SK-N-SH treated with all-trans-retinoic acid at 6 μM for 48 hours (cell line): ENCODE measurements at regions not wholly inside any gene's neighbourhood (a gene's known extent, or its start where the extent isn't known, plus 50 kb on each side); places are given as distances from the start of the nearest gene placed in this dataset.
A peak's percentile ranks its signal among the peaks of the same experiment; 100 is the strongest.

Experiments used
- ATAC-seq: fragments of 200-7000 bp; cut with Tn5 transposase; 3 replicates; pipeline ENCODE4 v1.9.1; 2020; ENCODE audit warnings: mild to moderate bottlenecking, moderate library complexity
- ARNTL ChIP-seq: fragments of 450-650 bp; formaldehyde crosslinking; IDR thresholded peaks from 2 replicates; pipeline ENCODE4 v1.5.0; 2020; ENCODE audit warnings: low read depth, mild to moderate bottlenecking, moderate library complexity, borderline replicate concordance
- BACH2 ChIP-seq: fragments of 250-450 bp; sonication (Bioruptor Pico); IDR thresholded peaks from 2 replicates; pipeline ENCODE4 v1.9.0; 2021; ENCODE audit warnings: mild to moderate bottlenecking, borderline replicate concordance
- CSDC2 ChIP-seq: fragments of 250-450 bp; sonication (Bioruptor Pico); IDR thresholded peaks from 2 replicates; pipeline ENCODE4 v1.5.0; 2020; ENCODE audit warnings: mild to moderate bottlenecking, moderate library complexity
- ESRRG ChIP-seq: fragments of 250-450 bp; sonication (Bioruptor Pico); IDR thresholded peaks from 2 replicates; pipeline ENCODE4 v1.6.1; 2021; ENCODE audit warnings: mild to moderate bottlenecking
- GLIS3 ChIP-seq: fragments of 250-450 bp; sonication (Bioruptor Pico); IDR thresholded peaks from 2 replicates; pipeline ENCODE4 v1.5.0; 2020; ENCODE audit warnings: mild to moderate bottlenecking, moderate library complexity
- OSR1 ChIP-seq: fragments of 250-450 bp; sonication (Bioruptor Pico); IDR thresholded peaks from 2 replicates; pipeline ENCODE4 v1.8.0; 2022; ENCODE audit warnings: moderate library complexity, mild to moderate bottlenecking, inconsistent platforms
- PPARA ChIP-seq: fragments of 250-450 bp; sonication (Bioruptor Pico); IDR thresholded peaks from 2 replicates; pipeline ENCODE4 v1.5.0; 2020; ENCODE audit warnings: mild to moderate bottlenecking, borderline replicate concordance
- RARB ChIP-seq: fragments of 250-450 bp; sonication (Bioruptor Pico); IDR thresholded peaks from 2 replicates; pipeline ENCODE4 v1.8.0; 2021; ENCODE audit warnings: mild to moderate bottlenecking, moderate library complexity
- SNAI2 ChIP-seq: fragments of 250-450 bp; sonication (Bioruptor Pico); IDR thresholded peaks from 2 replicates; pipeline ENCODE4 v1.5.0; 2020; ENCODE audit warnings: mild to moderate bottlenecking, moderate library complexity
- TCF4 ChIP-seq: fragments of 250-450 bp; sonication (Bioruptor Pico); IDR thresholded peaks from 2 replicates; pipeline ENCODE4 v1.8.0; 2021; ENCODE audit warnings: mild to moderate bottlenecking, moderate library complexity, borderline replicate concordance
- TOX ChIP-seq: fragments of 250-450 bp; sonication (Bioruptor Pico); IDR thresholded peaks from 2 replicates; pipeline ENCODE4 v1.8.0; 2021; ENCODE audit warnings: mild to moderate bottlenecking, moderate library complexity, borderline replicate concordance
- ZC3H10 ChIP-seq: fragments of 250-450 bp; sonication (Bioruptor Pico); IDR thresholded peaks from 2 replicates; pipeline ENCODE4 v1.5.1; 2021; ENCODE audit warnings: mild to moderate bottlenecking, moderate library complexity
- ZFP3 ChIP-seq: fragments of 250-450 bp; sonication (Bioruptor Pico); IDR thresholded peaks from 2 replicates; pipeline ENCODE4 v1.5.0; 2020; ENCODE audit warnings: mild to moderate bottlenecking, moderate library complexity
- ZFP30 ChIP-seq: fragments of 450-650 bp; formaldehyde crosslinking; IDR thresholded peaks from 2 replicates; pipeline ENCODE4 v1.5.0; 2022; ENCODE audit warnings: mild to moderate bottlenecking, moderate library complexity
- ZNF565 ChIP-seq: fragments of 450-650 bp; formaldehyde crosslinking; conservative IDR thresholded peaks from 2 replicates; pipeline ENCODE4 v1.5.0; 2020; ENCODE audit warnings: low read depth, mild to moderate bottlenecking, moderate library complexity
- ZNF70 ChIP-seq: fragments of 450-650 bp; formaldehyde crosslinking; IDR thresholded peaks from 2 replicates; pipeline ENCODE4 v1.5.0; 2020; ENCODE audit warnings: mild to moderate bottlenecking, moderate library complexity
- ZNF8 ChIP-seq: fragments of 450-650 bp; formaldehyde crosslinking; IDR thresholded peaks from 2 replicates; pipeline ENCODE4 v1.5.0; 2020; ENCODE audit warnings: mild to moderate bottlenecking, moderate library complexity
- TF ChIP-seq, protein P1 (sequence below): fragments of 250-450 bp; sonication (Bioruptor Pico); IDR thresholded peaks from 2 replicates; pipeline ENCODE4 v1.5.1; 2020; ENCODE audit warnings: low read depth, mild to moderate bottlenecking, moderate library complexity
- TF ChIP-seq, protein P2 (sequence below): fragments of 250-450 bp; sonication (Bioruptor Pico); IDR thresholded peaks from 2 replicates; pipeline ENCODE4 v1.8.0; 2020; ENCODE audit warnings: mild to moderate bottlenecking, moderate library complexity, borderline replicate concordance
- TF ChIP-seq, protein P3 (sequence below): fragments of 250-450 bp; sonication (Bioruptor Pico); IDR thresholded peaks from 2 replicates; pipeline ENCODE4 v1.5.1; 2021; ENCODE audit warnings: mild to moderate bottlenecking, moderate library complexity
- TF ChIP-seq, protein P4 (sequence below): fragments of 250-450 bp; sonication (Bioruptor Pico); IDR thresholded peaks from 2 replicates; pipeline ENCODE4 v1.5.0; 2020; ENCODE audit warnings: mild to moderate bottlenecking, moderate library complexity

DNA sequence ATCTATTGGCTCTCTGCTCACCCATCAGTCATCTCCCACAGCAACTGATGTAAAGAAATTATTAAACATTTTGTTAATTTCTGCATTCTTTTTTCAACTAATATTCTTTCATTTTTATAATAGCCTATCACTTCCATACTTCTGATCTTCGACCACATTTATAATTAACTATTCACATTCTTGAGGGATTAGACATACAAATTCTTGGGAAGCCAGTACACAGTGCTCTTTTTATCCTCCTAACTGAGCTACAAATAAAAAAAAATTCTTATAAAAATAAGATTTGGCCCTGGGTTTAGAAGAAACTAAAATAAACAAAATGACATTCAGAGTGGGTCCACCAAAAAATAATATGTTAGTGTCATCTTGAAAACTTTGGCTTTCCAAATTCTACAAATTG is 103.7 kb upstream of the ITGA1 start:
- TF ChIP-seq, protein P1, sequence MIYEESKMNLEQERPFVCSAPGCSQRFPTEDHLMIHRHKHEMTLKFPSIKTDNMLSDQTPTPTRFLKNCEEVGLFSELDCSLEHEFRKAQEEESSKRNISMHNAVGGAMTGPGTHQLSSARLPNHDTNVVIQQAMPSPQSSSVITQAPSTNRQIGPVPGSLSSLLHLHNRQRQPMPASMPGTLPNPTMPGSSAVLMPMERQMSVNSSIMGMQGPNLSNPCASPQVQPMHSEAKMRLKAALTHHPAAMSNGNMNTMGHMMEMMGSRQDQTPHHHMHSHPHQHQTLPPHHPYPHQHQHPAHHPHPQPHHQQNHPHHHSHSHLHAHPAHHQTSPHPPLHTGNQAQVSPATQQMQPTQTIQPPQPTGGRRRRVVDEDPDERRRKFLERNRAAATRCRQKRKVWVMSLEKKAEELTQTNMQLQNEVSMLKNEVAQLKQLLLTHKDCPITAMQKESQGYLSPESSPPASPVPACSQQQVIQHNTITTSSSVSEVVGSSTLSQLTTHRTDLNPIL (CRISPR knock-in tag): no peak
- no peak for TF ChIP-seq OSR1
- TF ChIP-seq, protein P2, sequence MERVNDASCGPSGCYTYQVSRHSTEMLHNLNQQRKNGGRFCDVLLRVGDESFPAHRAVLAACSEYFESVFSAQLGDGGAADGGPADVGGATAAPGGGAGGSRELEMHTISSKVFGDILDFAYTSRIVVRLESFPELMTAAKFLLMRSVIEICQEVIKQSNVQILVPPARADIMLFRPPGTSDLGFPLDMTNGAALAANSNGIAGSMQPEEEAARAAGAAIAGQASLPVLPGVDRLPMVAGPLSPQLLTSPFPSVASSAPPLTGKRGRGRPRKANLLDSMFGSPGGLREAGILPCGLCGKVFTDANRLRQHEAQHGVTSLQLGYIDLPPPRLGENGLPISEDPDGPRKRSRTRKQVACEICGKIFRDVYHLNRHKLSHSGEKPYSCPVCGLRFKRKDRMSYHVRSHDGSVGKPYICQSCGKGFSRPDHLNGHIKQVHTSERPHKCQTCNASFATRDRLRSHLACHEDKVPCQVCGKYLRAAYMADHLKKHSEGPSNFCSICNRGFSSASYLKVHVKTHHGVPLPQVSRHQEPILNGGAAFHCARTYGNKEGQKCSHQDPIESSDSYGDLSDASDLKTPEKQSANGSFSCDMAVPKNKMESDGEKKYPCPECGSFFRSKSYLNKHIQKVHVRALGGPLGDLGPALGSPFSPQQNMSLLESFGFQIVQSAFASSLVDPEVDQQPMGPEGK: no peak
- TF ChIP-seq TOX: no peak
- no peak for TF ChIP-seq TCF4 (CRISPR knock-in tag)
- TF ChIP-seq, protein P3, sequence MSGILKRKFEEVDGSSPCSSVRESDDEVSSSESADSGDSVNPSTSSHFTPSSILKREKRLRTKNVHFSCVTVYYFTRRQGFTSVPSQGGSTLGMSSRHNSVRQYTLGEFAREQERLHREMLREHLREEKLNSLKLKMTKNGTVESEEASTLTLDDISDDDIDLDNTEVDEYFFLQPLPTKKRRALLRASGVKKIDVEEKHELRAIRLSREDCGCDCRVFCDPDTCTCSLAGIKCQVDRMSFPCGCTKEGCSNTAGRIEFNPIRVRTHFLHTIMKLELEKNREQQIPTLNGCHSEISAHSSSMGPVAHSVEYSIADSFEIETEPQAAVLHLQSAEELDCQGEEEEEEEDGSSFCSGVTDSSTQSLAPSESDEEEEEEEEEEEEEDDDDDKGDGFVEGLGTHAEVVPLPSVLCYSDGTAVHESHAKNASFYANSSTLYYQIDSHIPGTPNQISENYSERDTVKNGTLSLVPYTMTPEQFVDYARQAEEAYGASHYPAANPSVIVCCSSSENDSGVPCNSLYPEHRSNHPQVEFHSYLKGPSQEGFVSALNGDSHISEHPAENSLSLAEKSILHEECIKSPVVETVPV (CRISPR knock-in tag): no peak
- TF ChIP-seq SNAI2 (CRISPR knock-in tag): no peak
- TF ChIP-seq CSDC2 (CRISPR knock-in tag): no peak
- ATAC-seq: peak; percentile 44; the same call in 1 of the 3 replicates

DNA sequence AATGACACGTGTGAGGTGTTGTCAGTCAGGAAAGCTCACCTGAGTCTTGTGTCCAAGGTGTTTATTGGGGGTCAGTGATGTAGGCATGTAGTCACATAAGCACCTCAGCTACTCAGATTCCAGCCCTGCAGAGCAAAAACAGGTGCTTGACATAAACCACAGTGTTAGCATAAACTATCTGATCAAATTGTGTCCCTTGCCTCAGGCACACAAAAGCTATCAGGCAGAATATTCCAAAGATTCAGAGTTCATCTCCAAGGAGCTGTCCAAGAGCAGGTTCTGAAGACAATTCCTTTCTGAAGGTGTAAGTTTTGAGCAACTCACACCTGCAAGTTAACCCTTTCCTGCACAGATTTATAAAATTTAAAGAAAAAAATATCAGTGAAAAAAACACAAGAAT is 102.2 kb upstream of the ITGA1 start:
- no peak for TF ChIP-seq PPARA (CRISPR knock-in tag)
- no peak for ATAC-seq

DNA sequence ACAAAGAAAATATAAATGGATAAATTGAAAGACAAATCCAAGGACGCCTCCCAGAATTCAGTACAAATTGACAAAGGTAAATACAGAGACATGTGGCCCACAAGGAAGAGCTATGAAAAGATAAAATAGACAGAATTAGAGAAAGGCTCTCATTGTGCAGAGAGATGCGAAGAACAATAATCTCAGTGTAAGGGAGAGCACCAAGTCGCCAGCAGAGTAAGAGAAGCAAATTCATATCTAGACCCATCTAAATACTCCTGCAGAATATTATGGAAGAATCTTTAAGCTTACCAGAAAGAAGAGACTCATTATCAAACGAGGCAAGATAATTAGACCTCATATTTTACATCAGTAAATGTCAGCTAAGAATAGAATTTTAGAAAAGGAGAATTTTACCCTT is 101.7 kb upstream of the ITGA1 start:
- ATAC-seq: no peak
- no peak for TF ChIP-seq ZNF565 (CRISPR knock-in tag)
- TF ChIP-seq PPARA (CRISPR knock-in tag): no peak
- TF ChIP-seq, protein P2: no peak
- no peak for TF ChIP-seq ESRRG
- TF ChIP-seq, protein P1 (CRISPR knock-in tag): no peak
- TF ChIP-seq ZNF8 (CRISPR knock-in tag): no peak
- TF ChIP-seq TCF4 (CRISPR knock-in tag): no peak
- TF ChIP-seq ZFP30 (CRISPR knock-in tag): no peak
- TF ChIP-seq ZFP3: no peak
- no peak for TF ChIP-seq ZC3H10 (CRISPR knock-in tag)
- TF ChIP-seq ARNTL: no peak
- no peak for TF ChIP-seq OSR1
- TF ChIP-seq BACH2 (CRISPR knock-in tag): no peak
- TF ChIP-seq, protein P3 (CRISPR knock-in tag): no peak
- no peak for TF ChIP-seq TOX
- TF ChIP-seq RARB (CRISPR knock-in tag): no peak
- no peak for TF ChIP-seq GLIS3
- TF ChIP-seq ZNF70 (CRISPR knock-in tag): no peak
- TF ChIP-seq, protein P4, sequence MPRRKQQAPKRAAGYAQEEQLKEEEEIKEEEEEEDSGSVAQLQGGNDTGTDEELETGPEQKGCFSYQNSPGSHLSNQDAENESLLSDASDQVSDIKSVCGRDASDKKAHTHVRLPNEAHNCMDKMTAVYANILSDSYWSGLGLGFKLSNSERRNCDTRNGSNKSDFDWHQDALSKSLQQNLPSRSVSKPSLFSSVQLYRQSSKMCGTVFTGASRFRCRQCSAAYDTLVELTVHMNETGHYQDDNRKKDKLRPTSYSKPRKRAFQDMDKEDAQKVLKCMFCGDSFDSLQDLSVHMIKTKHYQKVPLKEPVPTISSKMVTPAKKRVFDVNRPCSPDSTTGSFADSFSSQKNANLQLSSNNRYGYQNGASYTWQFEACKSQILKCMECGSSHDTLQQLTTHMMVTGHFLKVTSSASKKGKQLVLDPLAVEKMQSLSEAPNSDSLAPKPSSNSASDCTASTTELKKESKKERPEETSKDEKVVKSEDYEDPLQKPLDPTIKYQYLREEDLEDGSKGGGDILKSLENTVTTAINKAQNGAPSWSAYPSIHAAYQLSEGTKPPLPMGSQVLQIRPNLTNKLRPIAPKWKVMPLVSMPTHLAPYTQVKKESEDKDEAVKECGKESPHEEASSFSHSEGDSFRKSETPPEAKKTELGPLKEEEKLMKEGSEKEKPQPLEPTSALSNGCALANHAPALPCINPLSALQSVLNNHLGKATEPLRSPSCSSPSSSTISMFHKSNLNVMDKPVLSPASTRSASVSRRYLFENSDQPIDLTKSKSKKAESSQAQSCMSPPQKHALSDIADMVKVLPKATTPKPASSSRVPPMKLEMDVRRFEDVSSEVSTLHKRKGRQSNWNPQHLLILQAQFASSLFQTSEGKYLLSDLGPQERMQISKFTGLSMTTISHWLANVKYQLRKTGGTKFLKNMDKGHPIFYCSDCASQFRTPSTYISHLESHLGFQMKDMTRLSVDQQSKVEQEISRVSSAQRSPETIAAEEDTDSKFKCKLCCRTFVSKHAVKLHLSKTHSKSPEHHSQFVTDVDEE (CRISPR knock-in tag): no peak
- no peak for TF ChIP-seq CSDC2 (CRISPR knock-in tag)
- TF ChIP-seq, all 23 proteins: peak for 0
